SU-DHL-6 (cell line): ENCODE measurements at regions not wholly inside any gene's neighbourhood (a gene's known extent, or its start where the extent isn't known, plus 50 kb on each side); places are given as distances from the start of the nearest gene placed in this dataset.

Experiments
- EZH2phosphoT487 ChIP-seq: fragments of 200-600 bp; sonication (generic), shearing (Covaris generic); conservative IDR thresholded peaks from 2 replicates; pipeline ENCODE4 v1.6.1; 2018; ENCODE audit warnings: mild to moderate bottlenecking, antibody characterized with exemption, low read length, moderate library complexity, mixed read lengths
- TF ChIP-seq, protein P1 (sequence below): fragments of 200-600 bp; sonication (generic); IDR thresholded peaks from one replicate; pipeline ENCODE4 v1.5.1; 2017; ENCODE audit warnings: antibody characterized with exemption, mild to moderate bottlenecking, low read length, moderate library complexity; ENCODE audit not compliant: insufficient read depth, poor library complexity, severe bottlenecking

DNA sequence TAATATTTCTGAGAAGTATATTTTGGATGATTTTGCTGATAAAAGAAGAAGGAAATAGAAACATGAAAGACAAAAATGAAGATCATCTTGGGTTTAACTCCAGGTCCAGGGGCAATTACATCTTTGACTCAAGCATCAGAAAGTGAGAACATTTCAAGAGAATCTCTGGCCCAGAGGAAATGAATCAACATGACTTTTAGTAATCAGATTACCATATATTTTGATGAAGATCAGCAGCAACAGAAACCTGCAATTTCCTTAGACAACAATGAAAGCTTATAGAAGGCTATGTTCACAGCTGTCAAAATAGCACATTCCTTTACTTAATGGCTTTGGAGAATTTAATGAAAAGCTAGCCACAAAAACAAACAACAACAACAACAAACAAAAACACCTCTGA, 638.1 kb downstream of the EFNA5 start:
- TF ChIP-seq, protein P1, sequence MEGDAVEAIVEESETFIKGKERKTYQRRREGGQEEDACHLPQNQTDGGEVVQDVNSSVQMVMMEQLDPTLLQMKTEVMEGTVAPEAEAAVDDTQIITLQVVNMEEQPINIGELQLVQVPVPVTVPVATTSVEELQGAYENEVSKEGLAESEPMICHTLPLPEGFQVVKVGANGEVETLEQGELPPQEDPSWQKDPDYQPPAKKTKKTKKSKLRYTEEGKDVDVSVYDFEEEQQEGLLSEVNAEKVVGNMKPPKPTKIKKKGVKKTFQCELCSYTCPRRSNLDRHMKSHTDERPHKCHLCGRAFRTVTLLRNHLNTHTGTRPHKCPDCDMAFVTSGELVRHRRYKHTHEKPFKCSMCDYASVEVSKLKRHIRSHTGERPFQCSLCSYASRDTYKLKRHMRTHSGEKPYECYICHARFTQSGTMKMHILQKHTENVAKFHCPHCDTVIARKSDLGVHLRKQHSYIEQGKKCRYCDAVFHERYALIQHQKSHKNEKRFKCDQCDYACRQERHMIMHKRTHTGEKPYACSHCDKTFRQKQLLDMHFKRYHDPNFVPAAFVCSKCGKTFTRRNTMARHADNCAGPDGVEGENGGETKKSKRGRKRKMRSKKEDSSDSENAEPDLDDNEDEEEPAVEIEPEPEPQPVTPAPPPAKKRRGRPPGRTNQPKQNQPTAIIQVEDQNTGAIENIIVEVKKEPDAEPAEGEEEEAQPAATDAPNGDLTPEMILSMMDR = no peak
- no peak for TF ChIP-seq EZH2phosphoT487
